Esophagus squamous epithelium (tissue), 4 donors: ENCODE measurements at regions not wholly inside any gene's neighbourhood (a gene's known extent, or its start where the extent isn't known, plus 50 kb on each side); places are given as distances from the start of the nearest gene placed in this dataset.

Experiments used
- POLR2A ChIP-seq, 4 donors: fragments of 450-650 bp; IDR thresholded peaks; one replicate each; pipeline ENCODE4 v1.6.1; 2017; ENCODE audit warnings: antibody characterized with exemption in 4 of 4, mild to moderate bottlenecking in 4 of 4, moderate library complexity in 3 of 4
- TF ChIP-seq, protein P1 (sequence below), 6 experiments: fragments of 450-650 bp in 4 of 6; fragments of 200-600 bp in 2 of 6; sonication (generic) in 2 of 6; IDR thresholded peaks; one replicate each; pipeline ENCODE4 v1.5.1; 2016 to 2019; ENCODE audit warnings: antibody characterized with exemption in 6 of 6, mild to moderate bottlenecking in 4 of 6, moderate library complexity in 4 of 6

DNA sequence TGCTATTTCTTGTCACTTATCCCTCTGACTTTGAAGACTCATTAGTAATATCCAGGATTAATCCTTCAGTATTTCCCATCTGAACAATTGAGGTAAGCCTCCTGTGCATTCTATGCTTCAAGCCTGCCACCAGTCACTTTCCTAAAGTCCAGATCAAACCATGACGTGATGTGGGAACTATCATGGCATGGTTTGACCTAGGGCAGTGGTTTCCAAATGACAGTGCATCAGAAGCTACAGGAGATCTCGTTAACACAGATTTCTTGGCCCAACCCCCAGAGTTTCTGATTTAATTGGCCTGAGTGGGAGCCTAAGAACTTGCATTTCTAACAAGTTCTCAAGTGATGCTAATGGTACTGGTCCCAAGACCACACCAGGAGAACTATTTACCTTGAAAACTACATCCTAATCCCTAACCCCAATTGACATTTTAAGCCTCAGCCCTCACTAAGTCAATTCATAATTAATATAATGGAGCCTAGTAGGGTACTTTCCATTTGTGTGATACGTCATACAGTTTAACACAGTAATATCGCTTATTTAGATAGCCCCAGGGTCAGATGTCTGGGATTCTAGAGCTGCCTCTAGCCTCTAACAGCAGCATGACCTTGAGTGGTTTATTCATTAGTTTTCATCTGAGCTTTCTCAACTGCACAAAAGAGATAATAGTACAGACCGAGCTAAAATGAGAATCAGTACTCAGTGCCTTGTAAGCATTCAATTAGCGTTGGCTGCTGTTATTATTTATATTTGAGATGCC, 907.6 kb downstream of the TFAP2A start:
- TF ChIP-seq, protein P1, sequence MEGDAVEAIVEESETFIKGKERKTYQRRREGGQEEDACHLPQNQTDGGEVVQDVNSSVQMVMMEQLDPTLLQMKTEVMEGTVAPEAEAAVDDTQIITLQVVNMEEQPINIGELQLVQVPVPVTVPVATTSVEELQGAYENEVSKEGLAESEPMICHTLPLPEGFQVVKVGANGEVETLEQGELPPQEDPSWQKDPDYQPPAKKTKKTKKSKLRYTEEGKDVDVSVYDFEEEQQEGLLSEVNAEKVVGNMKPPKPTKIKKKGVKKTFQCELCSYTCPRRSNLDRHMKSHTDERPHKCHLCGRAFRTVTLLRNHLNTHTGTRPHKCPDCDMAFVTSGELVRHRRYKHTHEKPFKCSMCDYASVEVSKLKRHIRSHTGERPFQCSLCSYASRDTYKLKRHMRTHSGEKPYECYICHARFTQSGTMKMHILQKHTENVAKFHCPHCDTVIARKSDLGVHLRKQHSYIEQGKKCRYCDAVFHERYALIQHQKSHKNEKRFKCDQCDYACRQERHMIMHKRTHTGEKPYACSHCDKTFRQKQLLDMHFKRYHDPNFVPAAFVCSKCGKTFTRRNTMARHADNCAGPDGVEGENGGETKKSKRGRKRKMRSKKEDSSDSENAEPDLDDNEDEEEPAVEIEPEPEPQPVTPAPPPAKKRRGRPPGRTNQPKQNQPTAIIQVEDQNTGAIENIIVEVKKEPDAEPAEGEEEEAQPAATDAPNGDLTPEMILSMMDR (IDR thresholded peaks at IDR 0.05): no peak
- no peak for TF ChIP-seq POLR2A (IDR thresholded peaks at IDR 0.05)
